Activated naive CD4-positive, alpha-beta T cell treated with Interleukin-2 at 50 U/mL for 16 hours (primary cell): ENCODE measurements at regions not wholly inside any gene's neighbourhood (a gene's known extent, or its start where the extent isn't known, plus 50 kb on each side); places are given as distances from the start of the nearest gene placed in this dataset.

Experiments
- DNase-seq: peaks from one replicate; pipeline ENCODE4 v3.0.0-alpha.2; 2020

GRCh38 chr9:129322641-129323375 is 144.7 kb upstream of the IER5L start:
- no peak for DNase-seq

DNA sequence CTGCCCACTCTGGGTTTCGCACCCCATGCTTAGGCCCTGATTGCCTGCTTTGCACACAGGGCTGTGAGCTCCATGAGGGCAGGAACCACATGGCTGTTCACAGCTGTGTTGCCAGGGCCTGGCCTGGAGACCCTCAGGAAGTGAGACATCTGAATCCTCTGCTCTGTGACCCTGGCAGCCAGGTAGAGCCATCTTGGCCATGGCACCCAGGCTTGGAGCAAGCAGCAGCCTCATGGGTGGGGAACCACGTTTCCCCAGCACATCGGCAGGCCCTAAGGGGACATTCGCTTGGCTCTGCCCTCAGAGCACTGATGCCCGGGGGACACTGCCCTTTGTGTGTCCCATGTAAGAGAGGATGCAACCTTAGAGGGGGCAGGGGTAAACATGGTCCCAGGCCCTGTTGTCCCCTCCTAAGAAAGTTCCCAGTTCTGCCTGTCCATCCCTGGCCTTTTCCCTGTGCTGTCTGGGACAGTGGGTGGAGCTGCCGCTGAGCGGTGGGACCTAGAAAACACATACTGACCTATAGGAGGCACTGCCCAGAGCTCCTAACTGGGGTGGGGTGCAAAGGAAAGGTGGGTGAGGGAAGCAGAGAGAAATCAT is 144.1 kb upstream of the IER5L start:
- no peak for DNase-seq

DNA sequence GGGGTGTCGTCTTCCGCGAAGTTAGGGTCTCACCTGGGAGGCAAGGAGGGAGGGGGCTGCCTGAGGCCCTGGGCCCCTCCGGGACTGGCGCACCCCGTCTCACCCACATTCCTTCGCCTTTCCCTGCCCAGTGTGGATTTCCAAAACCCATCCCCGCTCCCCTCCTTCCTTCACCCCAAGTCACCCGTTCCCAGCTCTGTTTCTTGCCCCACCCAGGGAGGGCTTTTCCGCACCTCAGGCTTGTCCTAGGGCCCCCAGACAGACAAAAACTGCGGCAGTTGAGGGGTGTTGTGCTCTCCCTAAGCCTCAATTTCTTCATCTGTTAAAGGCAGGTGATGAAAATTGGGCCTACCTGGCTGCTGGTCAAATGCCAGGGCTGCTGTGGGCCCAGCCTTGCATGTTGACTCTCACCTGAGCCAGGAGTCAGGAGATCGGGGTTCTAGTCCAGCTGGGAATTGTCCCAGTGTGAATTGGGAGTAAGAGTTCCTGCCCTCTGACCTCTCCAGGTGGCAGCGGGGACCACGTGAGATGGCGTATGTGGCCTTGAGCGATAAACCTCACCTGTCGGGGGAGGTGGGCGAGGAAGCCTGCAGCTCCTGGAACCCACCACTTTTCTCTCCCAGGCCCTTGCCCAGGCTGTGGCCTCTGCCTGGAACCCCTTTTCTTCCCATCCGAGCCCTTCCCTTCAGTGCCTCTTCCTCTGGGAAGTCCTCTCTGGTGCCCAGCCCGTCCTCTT is 143.4 kb upstream of the IER5L start:
- no peak for DNase-seq

DNA sequence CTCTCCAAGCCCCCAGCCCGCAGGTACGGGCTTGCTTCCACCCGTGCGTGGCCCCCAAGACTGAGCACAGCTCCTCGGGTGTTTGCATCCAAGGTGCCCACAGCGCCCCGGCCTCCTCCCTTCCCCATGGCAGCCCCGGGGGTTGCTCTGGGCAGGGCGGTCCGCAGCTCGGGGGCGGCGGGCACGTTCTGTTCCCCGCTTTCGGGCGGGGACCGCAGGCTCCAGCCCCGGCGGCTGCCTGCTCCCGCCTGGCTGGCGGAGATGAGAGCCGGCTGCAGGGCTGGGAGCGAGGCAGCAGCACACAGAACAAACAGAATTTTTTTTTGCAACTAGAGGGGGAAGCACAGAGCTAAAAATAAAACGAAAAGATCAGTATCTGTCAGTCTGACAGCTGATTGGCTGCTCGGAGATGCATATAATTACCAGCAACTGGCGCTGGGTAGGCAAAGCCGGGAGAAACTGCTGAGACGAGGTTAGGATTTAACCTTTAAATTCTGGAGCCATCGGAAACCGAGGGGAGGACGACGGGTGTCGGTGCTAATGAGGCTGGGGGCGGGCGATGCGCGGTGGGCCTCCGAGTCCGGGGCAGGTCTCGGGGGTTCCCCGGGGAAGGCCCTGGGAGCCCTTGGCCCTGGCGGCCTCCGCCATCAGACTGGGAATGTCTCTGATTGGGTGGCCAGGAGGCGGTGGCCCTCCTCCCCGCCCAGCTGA is 142.7 kb upstream of the IER5L start:
- peak; percentile 40 for DNase-seq

DNA sequence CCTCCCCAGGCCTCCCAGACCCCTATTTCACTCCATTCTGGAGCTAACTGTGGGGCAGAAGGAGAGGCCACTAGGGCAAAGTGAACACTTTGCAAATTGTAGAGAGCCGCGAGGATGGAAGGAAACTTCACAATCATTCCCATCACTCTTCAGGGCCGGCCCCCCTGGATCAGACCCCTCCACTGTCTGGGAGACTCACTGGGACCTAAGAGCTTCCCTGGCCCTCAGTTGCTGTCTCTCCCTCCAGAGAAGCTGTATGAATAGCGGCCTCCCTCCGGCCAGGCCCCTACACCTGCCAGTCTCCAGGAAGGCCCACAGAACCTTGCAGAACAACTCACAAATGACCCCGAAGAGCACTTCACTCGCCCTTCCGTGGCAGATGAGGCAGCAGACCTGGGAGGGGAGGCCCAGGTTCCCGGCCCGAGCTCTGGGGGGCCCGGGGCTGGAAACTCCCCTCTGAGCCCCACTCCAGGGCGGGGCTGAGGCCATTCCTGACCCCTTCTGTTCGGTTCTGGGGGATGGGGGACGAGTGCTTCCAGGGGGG is 141.9 kb upstream of the IER5L start:
- DNase-seq = no peak

- DNase-seq = no peak
These were observed 141.2 kb upstream of the IER5L start for GRCh38 chr9:129319076-129319937.

DNA sequence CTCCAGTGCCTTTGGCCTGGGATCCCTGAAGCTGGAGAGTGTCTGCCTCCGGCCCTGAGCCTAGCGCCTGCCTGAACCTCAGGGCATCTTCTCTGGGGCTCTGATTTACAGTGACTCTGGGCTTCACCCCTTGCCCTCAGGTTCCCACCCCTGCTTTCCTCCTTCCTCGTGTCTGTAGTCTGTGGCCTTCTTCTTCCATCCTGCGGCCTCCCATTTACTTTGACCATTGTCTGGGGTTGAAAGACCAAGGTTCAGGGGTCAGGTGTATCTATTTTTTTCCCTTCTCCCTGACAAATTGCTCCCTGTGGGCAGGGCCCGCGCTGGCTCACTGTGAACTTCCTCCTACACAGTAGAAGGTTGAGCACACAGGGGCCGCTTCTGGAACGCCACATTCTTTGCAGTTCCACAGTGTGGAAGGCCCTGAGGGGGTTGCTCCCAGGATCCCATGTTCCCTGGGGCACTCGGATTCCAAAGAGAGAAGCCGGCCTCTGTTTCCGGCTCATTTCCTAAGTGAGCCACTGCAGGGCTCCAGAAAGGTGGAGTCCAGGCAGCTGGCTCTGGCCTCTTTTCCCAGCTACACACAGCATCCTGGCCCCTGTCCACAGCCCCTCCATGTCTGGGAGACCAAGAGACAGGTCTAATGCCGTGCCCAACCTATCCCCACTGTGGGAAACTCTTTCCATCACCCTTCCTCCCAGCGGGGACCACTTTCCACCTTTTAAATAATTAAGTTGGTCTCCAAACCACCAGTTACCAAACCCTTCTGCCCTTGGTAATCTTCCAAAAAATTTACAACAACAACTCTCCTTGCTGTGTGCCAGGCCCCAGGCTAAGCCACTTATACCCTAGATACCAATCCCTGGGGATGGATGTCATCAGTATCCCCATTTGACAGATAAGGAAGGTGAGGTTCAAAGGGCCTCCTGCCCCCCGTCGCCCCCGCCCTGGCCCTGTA is 140.3 kb upstream of the IER5L start:
- DNase-seq = no peak

- no peak for DNase-seq
These were observed 139.3 kb upstream of the IER5L start for GRCh38 chr9:129317179-129318011.

DNA sequence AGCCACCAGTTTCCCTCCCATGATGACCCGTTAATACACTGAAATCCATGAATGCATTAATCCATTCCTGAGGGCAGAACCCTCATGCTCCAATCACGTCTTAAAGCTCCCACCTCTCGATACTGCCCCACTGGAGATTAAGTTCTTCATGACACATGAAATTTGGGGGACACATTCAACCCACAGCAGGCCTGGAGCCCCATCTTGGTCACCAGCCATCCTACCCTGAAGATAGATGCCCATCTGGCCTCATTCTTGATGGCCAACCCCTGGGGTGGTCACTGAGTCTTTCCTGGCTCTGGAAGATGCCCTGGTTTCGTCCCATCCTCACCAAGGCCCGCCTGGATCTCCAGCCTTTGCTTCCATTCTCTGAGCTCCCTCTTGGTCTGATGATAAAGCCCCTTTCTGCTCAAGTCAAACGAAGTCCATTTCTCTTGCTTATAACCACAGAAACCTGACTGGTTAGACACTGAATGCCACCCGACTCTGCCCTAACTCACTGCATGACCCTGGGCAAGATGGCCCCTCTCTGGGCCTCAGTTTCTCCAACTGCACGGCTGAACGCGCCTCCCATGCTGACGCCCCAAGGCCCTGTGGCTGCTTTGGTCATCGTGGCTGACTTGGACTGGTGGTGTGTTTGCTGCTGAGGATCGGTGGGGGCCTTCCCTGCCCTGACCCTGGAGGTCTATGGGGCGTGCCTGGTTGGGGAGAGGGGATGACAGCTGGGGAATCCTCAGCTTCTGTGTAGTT is 138.4 kb upstream of the IER5L start:
- DNase-seq = no peak

GRCh38 chr9:129313331-129313955 is 135.4 kb upstream of the IER5L start:
- no peak for DNase-seq

DNA sequence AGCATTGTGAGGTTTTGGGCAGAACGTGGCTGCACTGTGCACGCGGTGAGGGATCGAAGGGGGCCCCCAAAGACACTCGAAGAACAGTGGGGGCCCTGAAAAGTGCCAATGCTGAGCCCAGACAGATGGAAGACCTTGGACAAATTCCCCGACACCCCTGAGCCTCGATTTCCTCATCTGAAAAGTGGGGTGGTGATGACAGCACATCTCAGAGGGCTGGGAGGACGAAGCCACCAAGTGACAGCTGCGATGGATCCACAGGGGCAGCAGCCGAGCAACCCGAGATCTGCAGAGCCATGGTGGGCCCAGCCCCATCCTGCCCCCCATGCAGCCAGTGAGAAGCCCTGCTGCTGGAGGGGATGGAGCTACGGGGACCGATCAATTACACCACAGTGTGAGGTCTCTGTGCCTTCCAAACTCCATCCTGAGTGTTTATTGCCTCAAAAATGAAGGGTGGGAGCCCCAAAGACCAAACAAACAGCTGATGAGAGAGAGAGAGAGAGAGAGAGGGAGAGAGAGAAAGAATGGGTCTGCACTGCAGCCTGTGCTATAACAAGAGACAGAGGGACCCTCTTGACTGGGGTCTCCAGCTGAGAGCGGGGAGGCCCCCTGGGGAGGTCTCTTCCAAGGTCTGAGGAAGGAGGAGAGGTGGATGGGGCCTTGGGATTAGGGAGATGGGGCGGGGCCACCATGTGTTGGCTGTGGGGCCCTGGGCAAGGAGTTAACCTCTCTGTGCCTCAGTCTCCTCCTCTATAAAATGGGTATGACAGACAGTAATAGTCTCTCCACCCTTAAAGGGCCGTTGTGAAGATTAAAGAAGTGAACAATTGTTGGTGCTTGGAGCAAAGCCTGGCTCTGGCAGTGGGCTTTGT is 134.4 kb upstream of the IER5L start:
- DNase-seq = no peak

GRCh38 chr9:129311643-129312042 is 133.6 kb upstream of the IER5L start:
- no peak for DNase-seq

DNA sequence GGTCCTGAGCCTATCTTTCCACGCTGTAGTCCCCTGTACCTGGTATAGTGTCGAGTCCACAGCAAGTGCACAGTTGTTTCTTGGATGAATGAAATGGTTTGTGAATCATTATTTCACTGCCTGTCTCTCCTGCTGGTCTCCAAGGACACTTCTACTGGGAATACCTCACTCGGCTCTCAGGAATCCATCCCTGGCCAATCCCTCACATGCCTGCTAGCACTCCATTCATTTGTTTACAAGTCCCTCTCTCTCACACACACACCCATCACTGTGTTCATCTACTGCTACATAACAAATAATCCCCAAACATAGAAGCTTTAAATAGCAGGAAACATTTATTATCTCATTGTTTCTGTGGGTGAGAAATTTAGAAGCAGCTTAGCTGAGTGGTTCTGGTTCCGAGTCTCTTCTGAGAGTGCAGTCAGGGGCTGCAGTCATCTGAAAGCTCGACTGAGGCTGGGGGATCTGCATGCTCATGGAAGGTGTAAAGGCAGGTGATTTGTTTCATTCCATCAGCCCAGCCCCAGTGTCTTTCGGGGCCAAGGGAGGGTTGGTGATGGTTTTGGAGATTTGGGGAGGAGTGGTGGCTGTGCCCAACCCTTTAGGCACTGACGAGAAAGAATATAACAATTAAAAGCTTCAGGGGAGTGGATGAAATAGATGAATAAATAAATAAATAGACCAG is 132.7 kb upstream of the IER5L start:
- DNase-seq = no peak

DNA sequence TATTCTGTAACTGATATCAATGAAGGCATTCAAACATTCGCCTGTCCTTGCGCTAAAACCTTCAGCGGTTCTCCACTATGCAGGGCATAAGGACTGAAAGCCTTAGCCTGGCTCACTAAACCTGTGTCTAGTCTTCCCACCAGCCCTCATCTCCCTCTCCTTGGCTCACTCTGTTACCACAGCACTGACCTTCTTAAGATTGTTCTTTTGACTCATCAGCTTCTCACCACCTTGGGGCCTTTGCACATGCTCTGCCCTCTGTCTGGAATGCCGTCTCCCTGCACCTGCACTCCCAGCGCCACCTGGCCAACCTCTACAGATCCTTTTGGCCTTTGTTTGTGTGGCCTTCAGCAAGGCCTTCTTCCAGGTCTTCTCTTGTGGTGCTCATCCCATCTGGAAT is 131.8 kb upstream of the IER5L start:
- no peak for DNase-seq

- no peak for DNase-seq
These were observed 131.0 kb upstream of the IER5L start for GRCh38 chr9:129309041-129309430.

GRCh38 chr9:129307227-129307970 is 129.3 kb upstream of the IER5L start:
- no peak for DNase-seq
